CD14-positive monocyte (primary cell): ENCODE measurements at regions not wholly inside any gene's neighbourhood (a gene's known extent, or its start where the extent isn't known, plus 50 kb on each side); places are given as distances from the start of the nearest gene placed in this dataset.

Experiments used
- DNase-seq, 3 donors: peaks; one replicate each; pipeline ENCODE4 v3.0.0-alpha.2; 2011 to 2022
- H2AFZ ChIP-seq: 2 replicates; pipeline ENCODE4 v1.6.0; 2012; ENCODE audit warnings: mild to moderate bottlenecking, low read depth, low read length, inconsistent platforms; ENCODE audit not compliant: insufficient read depth, poor library complexity, severe bottlenecking
- H3K27ac ChIP-seq, 2 donors: 1 replicate in 1 of 2; 2 replicates in 1 of 2; pipeline ENCODE4 v1.5.1; 2012 to 2013; ENCODE audit warnings: low read length in 2 of 2, control low read depth in 1 of 2, inconsistent platforms in 1 of 2, low read depth in 1 of 2, mild to moderate bottlenecking in 1 of 2
- H3K27me3 ChIP-seq, 2 donors: one replicate each; pipeline versions ENCODE4 v1.6.0 to v1.6.1; 2011 to 2013; ENCODE audit warnings: low read length in 2 of 2; ENCODE audit not compliant: control insufficient read depth in 2 of 2, insufficient read depth in 2 of 2
- H3K36me3 ChIP-seq, 2 donors: replicated peaks in 1 of 2; 1 replicate in 1 of 2; 2 replicates in 1 of 2; pipeline versions ENCODE4 v1.5.1 to v1.6.1; 2012 to 2013; ENCODE audit warnings: low read length in 2 of 2, control low read depth in 1 of 2, inconsistent platforms in 1 of 2, mild to moderate bottlenecking in 1 of 2; ENCODE audit not compliant: insufficient read depth in 2 of 2, control insufficient read depth in 1 of 2
- H3K4me1 ChIP-seq, 2 donors: 1 replicate in 1 of 2; 2 replicates in 1 of 2; pipeline versions ENCODE4 v1.5.1 to v1.6.1; 2012 to 2013; ENCODE audit warnings: low read length in 2 of 2, control low read depth in 1 of 2, inconsistent platforms in 1 of 2, mild to moderate bottlenecking in 1 of 2, moderate library complexity in 1 of 2; ENCODE audit not compliant: insufficient read depth in 2 of 2, control insufficient read depth in 1 of 2
- H3K4me2 ChIP-seq: replicated peaks from 2 replicates; pipeline ENCODE3; 2012; ENCODE audit warnings: low read length, moderate library complexity, mild to moderate bottlenecking; ENCODE audit not compliant: poor library complexity, severe bottlenecking; ENCODE audit errors: extremely low read depth
- H3K4me3 ChIP-seq, 3 experiments: fragments of 200-600 bp in 1 of 3; sonication (generic) in 1 of 3; replicated peaks in 1 of 3; 1 replicate in 2 of 3; 2 replicates in 1 of 3; pipeline ENCODE4 v1.5.1; 2011 to 2013; ENCODE audit warnings: low read length in 3 of 3, mild to moderate bottlenecking in 3 of 3, control low read depth in 2 of 3, low read depth in 2 of 3, inconsistent platforms in 1 of 3, moderate library complexity in 1 of 3
- H3K79me2 ChIP-seq: 2 replicates; pipeline ENCODE4 v1.6.0; 2012; ENCODE audit warnings: mild to moderate bottlenecking, control low read depth, inconsistent platforms, low read length, moderate library complexity; ENCODE audit not compliant: insufficient read depth
- H3K9ac ChIP-seq: 2 replicates; pipeline ENCODE4 v1.6.0; 2017; ENCODE audit warnings: low read length, mild to moderate bottlenecking; ENCODE audit not compliant: insufficient read depth, poor library complexity, severe bottlenecking
- H3K9me3 ChIP-seq, 2 donors: replicated peaks in 1 of 2; 1 replicate in 1 of 2; 2 replicates in 1 of 2; pipeline versions ENCODE4 v1.5.1 to v1.6.1; 2012 to 2013; ENCODE audit warnings: low read length in 2 of 2, control low read depth in 1 of 2; ENCODE audit not compliant: control insufficient read depth in 1 of 2, insufficient read depth in 1 of 2
- H4K20me1 ChIP-seq: 2 replicates; pipeline ENCODE4 v1.6.0; 2012; ENCODE audit warnings: mild to moderate bottlenecking, low read length, control low read depth, moderate library complexity; ENCODE audit not compliant: insufficient read depth
- H3K27ac Mint-ChIP-seq, 7 donors: one replicate each; pipeline ENCODE4 v1.8.0; 2020; ENCODE audit warnings: mild to moderate bottlenecking in 7 of 7, mixed read lengths in 7 of 7, moderate library complexity in 6 of 7, inconsistent platforms in 2 of 7
- H3K27me3 Mint-ChIP-seq, 3 donors: one replicate each; pipeline ENCODE4 v1.8.0; 2021 to 2022; ENCODE audit warnings: low read depth in 3 of 3, mild to moderate bottlenecking in 3 of 3, mixed read lengths in 3 of 3, moderate library complexity in 3 of 3, inconsistent platforms in 1 of 3
- H3K36me3 Mint-ChIP-seq, 2 donors: one replicate each; pipeline ENCODE4 v1.8.0; 2020; ENCODE audit warnings: mixed read lengths in 2 of 2, inconsistent platforms in 1 of 2, mild to moderate bottlenecking in 1 of 2
- H3K4me1 Mint-ChIP-seq: one replicate; pipeline ENCODE4 v1.8.0; 2020; ENCODE audit warnings: mild to moderate bottlenecking, mixed read lengths
- H3K4me3 Mint-ChIP-seq, 2 donors: one replicate each; pipeline ENCODE4 v1.8.0; 2020; ENCODE audit warnings: mild to moderate bottlenecking in 2 of 2, mixed read lengths in 2 of 2, moderate library complexity in 1 of 2
- H3K9me3 Mint-ChIP-seq, 7 donors: one replicate each; pipeline ENCODE4 v1.8.0; 2020 to 2022; ENCODE audit warnings: mixed read lengths in 7 of 7, mild to moderate bottlenecking in 6 of 7, moderate library complexity in 6 of 7, inconsistent platforms in 2 of 7
- WGBS: methylation state at CpG from one replicate; pipeline ENCODE4 v1.1.5; 2013; ENCODE audit warnings: missing lambda C conversion rate; ENCODE audit not compliant: insufficient coverage; 5-methylcytosine and 5-hydroxymethylcytosine counted together
- intact Hi-C, 2 donors: fragments of 100-400 bp; cut with micrococcal nuclease; formaldehyde crosslinking; loops; one replicate each; pipeline versions ENCODE4 v1.15.0 to v1.15.1; 2023
- TF ChIP-seq, protein P1 (sequence below): fragments of 200-600 bp; IDR thresholded peaks from one replicate; pipeline ENCODE4 v1.8.0; 2022; ENCODE audit warnings: antibody characterized with exemption, mild to moderate bottlenecking

DNA sequence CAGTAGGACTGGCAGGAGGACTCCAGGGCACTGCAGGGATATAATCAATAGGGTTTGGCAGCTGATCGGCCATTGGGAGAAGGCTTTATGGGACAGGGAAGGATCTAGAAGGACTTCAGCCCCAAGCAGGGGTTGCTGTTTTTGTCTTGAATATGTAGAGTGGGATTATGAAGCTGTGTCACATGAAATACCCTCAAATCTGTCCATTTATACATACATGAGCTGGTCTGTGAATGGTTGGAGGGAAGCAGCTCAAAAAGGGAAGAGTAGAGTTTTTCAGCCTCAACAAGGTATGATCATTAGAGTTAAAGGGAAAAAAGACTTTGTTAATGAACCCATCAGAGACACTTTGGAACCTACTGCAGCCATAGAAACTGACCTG is 98.2 kb upstream of the ZNF217 start:
- DNase-seq, result no peak

DNA sequence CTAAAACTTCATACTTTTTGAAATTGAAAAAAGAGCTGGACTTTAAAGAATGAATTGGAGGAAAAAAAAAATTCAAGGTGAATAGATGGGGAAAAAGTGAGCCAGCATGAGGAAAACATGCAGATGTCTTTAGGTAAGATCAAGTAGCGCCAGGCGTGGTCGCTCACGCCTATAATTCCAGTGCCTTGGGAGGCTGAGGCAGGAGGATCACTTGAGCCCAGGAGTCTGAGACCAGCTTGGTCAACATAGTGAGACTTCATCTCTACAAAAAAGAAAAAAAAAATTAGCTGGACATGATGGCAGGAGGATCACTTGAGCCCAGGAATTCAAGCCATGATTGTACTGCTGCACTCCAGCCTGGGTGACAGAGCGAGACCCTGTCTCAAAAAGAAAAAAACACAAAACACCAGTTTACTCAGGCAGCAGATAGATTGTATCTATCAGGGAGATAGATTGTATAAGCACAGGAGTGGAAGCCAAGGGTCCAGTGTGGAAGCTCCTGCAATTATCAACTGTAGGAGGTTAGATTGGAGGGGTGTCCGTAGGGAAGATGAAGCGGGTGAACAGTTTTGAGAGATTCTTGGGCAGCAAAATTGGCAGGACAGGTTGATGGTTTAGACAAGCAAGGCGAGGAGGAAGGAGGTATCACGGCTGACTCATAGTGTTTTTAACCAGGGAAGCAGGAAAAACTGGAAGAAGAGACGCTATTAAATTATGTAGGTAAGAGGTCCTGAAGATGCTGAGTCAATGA is 97.6 kb upstream of the ZNF217 start:
- H3K36me3 ChIP-seq, result no peaks in the 10 kb centered on the region
- TF ChIP-seq, protein P1, sequence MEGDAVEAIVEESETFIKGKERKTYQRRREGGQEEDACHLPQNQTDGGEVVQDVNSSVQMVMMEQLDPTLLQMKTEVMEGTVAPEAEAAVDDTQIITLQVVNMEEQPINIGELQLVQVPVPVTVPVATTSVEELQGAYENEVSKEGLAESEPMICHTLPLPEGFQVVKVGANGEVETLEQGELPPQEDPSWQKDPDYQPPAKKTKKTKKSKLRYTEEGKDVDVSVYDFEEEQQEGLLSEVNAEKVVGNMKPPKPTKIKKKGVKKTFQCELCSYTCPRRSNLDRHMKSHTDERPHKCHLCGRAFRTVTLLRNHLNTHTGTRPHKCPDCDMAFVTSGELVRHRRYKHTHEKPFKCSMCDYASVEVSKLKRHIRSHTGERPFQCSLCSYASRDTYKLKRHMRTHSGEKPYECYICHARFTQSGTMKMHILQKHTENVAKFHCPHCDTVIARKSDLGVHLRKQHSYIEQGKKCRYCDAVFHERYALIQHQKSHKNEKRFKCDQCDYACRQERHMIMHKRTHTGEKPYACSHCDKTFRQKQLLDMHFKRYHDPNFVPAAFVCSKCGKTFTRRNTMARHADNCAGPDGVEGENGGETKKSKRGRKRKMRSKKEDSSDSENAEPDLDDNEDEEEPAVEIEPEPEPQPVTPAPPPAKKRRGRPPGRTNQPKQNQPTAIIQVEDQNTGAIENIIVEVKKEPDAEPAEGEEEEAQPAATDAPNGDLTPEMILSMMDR, result no peak
- H3K9me3 ChIP-seq, result no peaks in the 10 kb centered on the region
- Mint-ChIP-seq H3K4me1 (peaks cover 19% of the 10 kb centered on the region), H3K4me3 (no peak overlapping the region), H3K36me3 (no peaks in the 10 kb centered on the region), H3K9me3 (no peaks in the 10 kb centered on the region), H3K27me3 (peaks cover 0 to 4% (median 0%) of the 10 kb centered on the region in 3 donors), H3K27ac (peak overlapping the region in 2 of 7 donors; percentile 3 to 17)
- no peaks in the 10 kb centered on the region for H4K20me1 ChIP-seq
- H3K4me1 ChIP-seq, result peaks cover 19 to 26% of the 10 kb centered on the region in 2 donors
- no peak overlapping the region for H3K4me2 ChIP-seq
- no peak overlapping the region for H2AFZ ChIP-seq
- DNase-seq, result no peak
- intact Hi-C loops, result loop anchor here in 1 of 2 donors (10.0 kb wide), 1 partner anchor 46 kb away; no protein-coding TSS in a partner anchor
- H3K27ac ChIP-seq, result no peak overlapping the region
- WGBS, result 73% methylated on average over 9 of the region's 10 CpGs
- H3K79me2 ChIP-seq, result no peaks in the 10 kb centered on the region
- no peak overlapping the region for H3K9ac ChIP-seq
- H3K27me3 ChIP-seq, result no peaks in the 10 kb centered on the region
- no peak overlapping the region for H3K4me3 ChIP-seq

More for the DNA sequence above, 98.2 kb upstream of the ZNF217 start:
- no peak overlapping the region for H3K27ac ChIP-seq
- no peaks in the 10 kb centered on the region for H3K79me2 ChIP-seq
- no CpG with 5 or more reads among the region's 1 CpG for WGBS
- no peak overlapping the region for H2AFZ ChIP-seq
- intact Hi-C loops, result loop anchor here in 1 of 2 donors (10.0 kb wide), 1 partner anchor 47 kb away; no protein-coding TSS in a partner anchor
- H3K36me3 ChIP-seq, result no peaks in the 10 kb centered on the region
- no peak overlapping the region for H3K4me3 ChIP-seq
- peaks cover 20% of the 10 kb centered on the region for H3K4me1 Mint-ChIP-seq
- H3K9me3 ChIP-seq, result no peaks in the 10 kb centered on the region
- no peak overlapping the region for H3K4me2 ChIP-seq
- H3K27ac Mint-ChIP-seq, result no peak overlapping the region
- no peaks in the 10 kb centered on the region for H4K20me1 ChIP-seq
- H3K36me3 Mint-ChIP-seq, result no peaks in the 10 kb centered on the region
- H3K27me3 ChIP-seq, result no peaks in the 10 kb centered on the region
- peaks cover 20 to 26% of the 10 kb centered on the region in 2 donors for H3K4me1 ChIP-seq
- H3K27me3 Mint-ChIP-seq, result peaks cover 0 to 5% (median 0%) of the 10 kb centered on the region in 3 donors
- peaks cover 0 to 4% (median 0%) of the 10 kb centered on the region in 7 donors for H3K9me3 Mint-ChIP-seq
- TF ChIP-seq, protein P1, result no peak
- H3K4me3 Mint-ChIP-seq, result no peak overlapping the region
- H3K9ac ChIP-seq, result no peak overlapping the region
